HG02981 (cell line): ENCODE measurements at regions not wholly inside any gene's neighbourhood (a gene's known extent, or its start where the extent isn't known, plus 50 kb on each side); places are given as distances from the start of the nearest gene placed in this dataset.
"Not testable (repeated sequence)": the region's sequence is repeated elsewhere in the genome, so short reads cannot be mapped to it uniquely, and the experiment has no call there.

Source experiments
- ATAC-seq: cut with Tn5 transposase; IDR thresholded peaks from one replicate; pipeline ENCODE4 v1.9.1; 2021; ENCODE audit warnings: mild to moderate bottlenecking, moderate library complexity; ENCODE audit not compliant: unreplicated experiment

- ATAC-seq, result no peak
These were observed 96.9 kb upstream of the CASK start for GRCh38 chrX:42020225-42020624.

DNA sequence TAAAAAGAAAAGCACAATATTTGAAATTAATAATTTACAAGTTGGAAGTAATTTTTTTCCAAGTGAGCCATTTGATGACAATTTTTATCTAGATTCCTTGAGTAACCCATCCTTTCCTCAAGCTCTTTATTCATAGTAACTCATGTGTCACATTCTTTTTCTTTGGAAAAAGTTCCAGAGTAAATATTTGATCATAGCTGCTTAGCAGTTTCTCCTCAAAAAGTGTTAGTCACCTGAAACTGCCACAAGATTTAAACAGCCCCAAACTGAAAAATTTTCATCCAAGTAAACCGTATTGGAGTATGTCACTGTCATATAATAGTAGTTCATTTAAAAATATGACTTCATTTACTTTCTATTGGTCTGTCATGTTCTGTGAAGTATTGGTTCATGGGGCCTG, 94.6 kb upstream of the CASK start:
- ATAC-seq, result no peak

DNA sequence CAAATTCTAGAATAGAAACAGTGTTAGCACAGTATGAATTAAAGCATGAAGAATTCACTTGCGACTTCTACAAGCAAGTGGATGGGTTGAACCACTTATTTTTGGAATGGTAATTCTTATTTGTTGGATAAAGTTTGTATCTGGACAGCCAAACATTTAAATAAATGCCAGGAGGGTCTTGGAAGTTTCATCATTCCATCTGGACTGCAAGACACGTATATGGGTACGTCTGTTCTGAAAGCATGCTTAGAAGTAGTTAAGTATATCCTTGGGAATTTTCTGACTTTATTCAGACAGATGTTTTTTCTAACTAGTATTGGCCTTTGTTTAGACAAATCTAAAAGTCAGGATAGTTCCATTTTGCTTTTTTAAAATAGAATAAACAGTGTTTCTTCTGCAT, 77.5 kb upstream of the CASK start:
- ATAC-seq, result no peak

DNA sequence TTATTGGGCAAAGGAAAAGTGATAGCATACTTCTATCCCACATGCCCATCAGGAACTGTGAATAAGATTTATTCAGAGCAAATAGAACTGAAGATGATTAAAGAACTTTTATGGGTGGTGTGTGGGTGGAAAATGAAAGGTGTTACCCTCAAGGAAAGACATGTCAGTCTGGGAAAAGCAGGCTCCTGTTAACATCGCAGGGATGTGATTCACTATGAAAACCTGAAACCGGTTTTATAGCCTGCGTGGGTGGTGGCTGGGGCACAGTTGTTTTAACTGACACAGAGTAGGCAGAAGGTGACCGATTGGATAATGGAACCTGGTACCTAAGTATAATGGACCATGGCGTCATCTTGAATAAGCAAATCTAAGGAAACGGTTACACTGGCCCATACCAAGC, 61.3 kb upstream of the CASK start:
- ATAC-seq, result no peak

DNA sequence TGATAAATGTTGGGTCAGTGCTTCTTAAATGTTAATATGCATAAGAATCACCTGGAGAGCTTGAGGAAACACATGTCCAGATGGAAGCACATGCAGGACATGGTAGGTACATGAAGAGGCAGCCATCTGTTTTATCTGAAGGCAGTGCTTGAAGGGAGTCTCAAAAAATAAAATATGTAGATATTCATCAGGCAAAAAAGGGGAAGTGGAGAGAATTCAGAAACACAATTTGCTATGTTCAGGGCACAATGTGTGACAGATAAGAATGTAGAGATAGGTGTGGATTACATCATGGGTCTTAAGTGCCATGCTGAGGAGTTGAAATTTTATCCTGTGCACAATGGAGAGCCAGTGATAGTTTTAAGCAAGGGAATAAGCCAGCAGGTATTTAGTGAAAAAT, 59.6 kb upstream of the CASK start:
- no peak for ATAC-seq

DNA sequence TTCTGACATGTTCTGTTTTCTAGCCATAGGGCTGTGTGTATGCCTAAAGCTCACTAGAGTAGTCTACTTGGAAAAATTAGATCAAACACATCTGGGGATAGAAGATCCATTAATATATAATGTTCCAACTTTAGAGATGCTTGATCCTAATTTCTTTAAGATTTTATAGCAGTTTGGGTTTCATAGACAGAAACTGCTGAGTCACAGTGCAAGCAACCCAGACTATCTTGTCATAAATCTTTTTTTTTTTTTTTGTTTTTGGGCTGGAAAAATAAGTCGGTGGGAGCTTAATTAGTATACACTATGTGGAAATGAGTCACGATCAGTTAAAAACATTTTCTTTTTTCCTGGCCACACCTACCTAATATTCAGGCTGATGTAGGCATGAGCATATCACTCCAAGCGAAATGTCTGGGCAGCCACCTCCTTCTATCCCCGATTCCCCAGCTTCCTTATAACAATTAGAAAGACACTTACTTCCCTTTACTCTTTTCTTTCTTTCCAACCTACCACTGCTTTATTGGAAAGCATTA, 58.2 kb upstream of the CASK start:
- ATAC-seq, result no peak

GRCh38 chrX:41974677-41975076, 51.3 kb upstream of the CASK start:
- not testable (repeated sequence) for ATAC-seq

- no peak for ATAC-seq
These were observed 49.9 kb upstream of the CASK start for GRCh38 chrX:41973208-41973607.
